GM12878 (cell line): ENCODE measurements at regions not wholly inside any gene's neighbourhood (a gene's known extent, or its start where the extent isn't known, plus 50 kb on each side); places are given as distances from the start of the nearest gene placed in this dataset.

Source experiments
- ATAC-seq: fragments of 200-7000 bp; cut with Tn5 transposase; 3 replicates; pipeline ENCODE4 v1.9.1; 2020; ENCODE audit warnings: mild to moderate bottlenecking, moderate library complexity
- BruUV-seq: library from RNA; stranded (reverse); fragments of 400-500 nt; replicated peaks from 2 replicates; lab custom pipeline; 2021; lab: Mats Ljungman, UMichigan
- CTCF ChIA-PET: fragments of 300-600 bp; sonication (Branson Sonifier 250); formaldehyde crosslinking; extraction: SDS; loops from one replicate; lab custom pipeline; 2021; ENCODE audit warnings: inconsistent platforms; lab: Yijun Ruan, JAX
- POLR2A ChIA-PET: fragments of 350-600 bp; formaldehyde crosslinking; extraction: SDS; loops from one replicate; lab custom pipeline; 2021; ENCODE audit warnings: inconsistent platforms; lab: Charles Lee
- RAD21 ChIA-PET: fragments of 300-600 bp; sonication (Branson Sonifier 250); formaldehyde crosslinking; loops from one replicate; lab custom pipeline; 2023; ENCODE audit warnings: antibody characterized with exemption; ENCODE audit not compliant: unreplicated experiment; lab: Charles Lee
- SMC1A ChIA-PET: fragments of 300-600 bp; sonication (Branson Sonifier 250); formaldehyde crosslinking; loops from one replicate; lab custom pipeline; 2023; ENCODE audit not compliant: unreplicated experiment, uncharacterized antibody; lab: Charles Lee
- DNase-seq: peaks from one replicate; pipeline ENCODE4 v3.0.0-alpha.2; 2011; ENCODE audit warnings: low read depth, low spot score
- FAIRE-seq: peaks from 3 replicates; lab custom pipeline; 2011; peaks lifted over from hg19 to GRCh38; lab: Jason Lieb, UNC
- H2AFZ ChIP-seq: 2 replicates; pipeline ENCODE4 v1.6.0; 2011; ENCODE audit warnings: low read depth, low read length, control low read depth; ENCODE audit not compliant: control insufficient read depth
- H3K27ac ChIP-seq: 2 replicates; pipeline ENCODE4 v1.5.1; 2011; ENCODE audit warnings: control low read depth; ENCODE audit not compliant: control insufficient read depth, insufficient read depth
- H3K27me3 ChIP-seq, 2 experiments: replicated peaks in 1 of 2; 2 replicates each; pipeline versions ENCODE4 v1.6.0 to v1.6.1; 2011; ENCODE audit warnings: low read length in 1 of 2; ENCODE audit not compliant: control insufficient read depth in 2 of 2, insufficient read depth in 2 of 2
- H3K36me3 ChIP-seq, 2 experiments: 2 replicates each; pipeline ENCODE4 v1.5.1; 2011; ENCODE audit warnings: low read length in 1 of 2; ENCODE audit not compliant: control insufficient read depth in 2 of 2, insufficient read depth in 2 of 2
- H3K4me1 ChIP-seq: 2 replicates; pipeline ENCODE4 v1.6.1; 2011; ENCODE audit warnings: mild to moderate bottlenecking, low read length, moderate library complexity, mixed read lengths; ENCODE audit not compliant: control insufficient read depth, insufficient read depth
- H3K4me2 ChIP-seq: 2 replicates; pipeline ENCODE4 v1.6.0; 2011; ENCODE audit warnings: control low read depth; ENCODE audit not compliant: control insufficient read depth, insufficient read depth
- H3K4me3 ChIP-seq: fragments of 200-600 bp; sonication (generic); 2 replicates; pipeline ENCODE4 v1.5.1; 2016
- H3K79me2 ChIP-seq: 2 replicates; pipeline ENCODE4 v1.6.0; 2011; ENCODE audit warnings: low read length; ENCODE audit not compliant: control insufficient read depth, insufficient read depth
- H3K9ac ChIP-seq: 2 replicates; pipeline ENCODE4 v1.8.0; 2011; ENCODE audit warnings: low read length, control low read depth, mixed read lengths; ENCODE audit not compliant: control insufficient read depth, insufficient read depth
- H3K9me3 ChIP-seq: replicated peaks from 3 replicates; pipeline ENCODE4 v1.5.1; 2011; ENCODE audit warnings: mild to moderate bottlenecking, low read length; ENCODE audit not compliant: control insufficient read depth, insufficient read depth
- H4K20me1 ChIP-seq: 2 replicates; pipeline ENCODE4 v1.6.0; 2011; ENCODE audit not compliant: control insufficient read depth, insufficient read depth
- ATF7 ChIP-seq: fragments of 450-650 bp; IDR thresholded peaks from 2 replicates; pipeline ENCODE4 v1.6.1; 2016; ENCODE audit warnings: low read depth, mild to moderate bottlenecking
- CEBPB ChIP-seq, 2 experiments: fragments of 150-350 bp in 1 of 2; IDR thresholded peaks; 2 replicates each; pipeline ENCODE4 v1.6.1; 2012 to 2014; ENCODE audit warnings: low read depth in 2 of 2, low read length in 2 of 2, borderline replicate concordance in 1 of 2, inconsistent platforms in 1 of 2
- ESRRA ChIP-seq: IDR thresholded peaks from 2 replicates; pipeline ENCODE4 v1.6.1; 2012; ENCODE audit warnings: mild to moderate bottlenecking, low read length, improper control_type of control experiment
- IKZF1 ChIP-seq: fragments of 450-650 bp; conservative IDR thresholded peaks from 2 replicates; pipeline ENCODE4 v1.6.1; 2017; ENCODE audit warnings: antibody characterized with exemption, mild to moderate bottlenecking
- IKZF2 ChIP-seq, 2 experiments: fragments of 450-650 bp; IDR thresholded peaks; 2 replicates each; pipeline ENCODE4 v1.6.1; 2017; ENCODE audit warnings: mild to moderate bottlenecking in 2 of 2, moderate library complexity in 2 of 2
- MTA2 ChIP-seq: fragments of 450-650 bp; IDR thresholded peaks from 2 replicates; pipeline ENCODE4 v1.6.1; 2016; ENCODE audit warnings: low read depth, mild to moderate bottlenecking, moderate library complexity
- NR2F1 ChIP-seq: fragments of 450-650 bp; conservative IDR thresholded peaks from 2 replicates; pipeline ENCODE4 v1.6.1; 2017; ENCODE audit warnings: mild to moderate bottlenecking
- WGBS: methylation state at CpG from one replicate; pipeline ENCODE4 v1.1.6; 2016; ENCODE audit warnings: low lambda C conversion rate; ENCODE audit not compliant: insufficient replicate concordance, insufficient coverage; ENCODE audit errors: missing lambda C conversion rate; 5-methylcytosine and 5-hydroxymethylcytosine counted together
- in situ Hi-C: fragments of 300-500 bp; cut with MboI; formaldehyde crosslinking; loops from 9 replicates; pipeline ENCODE4 v1.14.3; 2018; ENCODE audit warnings: mixed read lengths
- intact Hi-C: fragments of 100-400 bp; cut with micrococcal nuclease; formaldehyde crosslinking; loops from one replicate; pipeline ENCODE4 v1.14.2; 2022; ENCODE audit not compliant: unreplicated experiment
- TF ChIP-seq, protein P1 (sequence below): IDR thresholded peaks from 2 replicates; pipeline ENCODE4 v1.6.1; 2012; ENCODE audit warnings: improper control_type of control experiment, low read depth, low read length; ENCODE audit not compliant: insufficient replicate concordance

GRCh38 chr15:38030609-38031008, 96.2 kb downstream of the TMCO5A start:
- BruUV-seq = no TSS peak
- DNase-seq (no peak), ATAC-seq (peak; percentile 88), FAIRE-seq (no peak)
- no peak overlapping the region for H3K9ac ChIP-seq
- in situ Hi-C loops = no loop called here
- H2AFZ ChIP-seq = no peak overlapping the region
- H3K4me3 ChIP-seq = no peak overlapping the region
- no peaks in the 10 kb centered on the region for H4K20me1 ChIP-seq
- no peaks in the 10 kb centered on the region for H3K36me3 ChIP-seq
- CTCF ChIA-PET = no interaction called here
- H3K9me3 ChIP-seq = no peaks in the 10 kb centered on the region; the same call in 2 of the 3 replicates
- WGBS = 1% methylated on average over 4 of the region's 4 CpGs
- H3K4me1 ChIP-seq = no peaks in the 10 kb centered on the region
- intact Hi-C loops = no loop called here
- no peaks in the 10 kb centered on the region; a peak in 1 of 4 replicates for H3K27me3 ChIP-seq
- TF ChIP-seq IKZF1 (0 out of 2 replicates have a peak, but pooled peaks have one; percentile 33), ATF7 (0 out of 2 replicates have a peak, but pooled peaks have one; percentile 38), ESRRA (0 out of 2 replicates have a peak, but pooled peaks have one; percentile 24), NR2F1 (peak; percentile 64), CEBPB (IDR thresholded peaks at IDR 0.05; ENCODE audit: borderline replicate concordance in 1 of 2, low read depth in 2 of 2, low read length in 2 of 2) (no peak), IKZF2 (IDR thresholded peaks at IDR 0.05) (peak; percentile 14 to 35; a peak in 2 of 4 replicates), MTA2 (peak; percentile 58; the same call in 1 of the 2 replicates)
- TF ChIP-seq, protein P1, sequence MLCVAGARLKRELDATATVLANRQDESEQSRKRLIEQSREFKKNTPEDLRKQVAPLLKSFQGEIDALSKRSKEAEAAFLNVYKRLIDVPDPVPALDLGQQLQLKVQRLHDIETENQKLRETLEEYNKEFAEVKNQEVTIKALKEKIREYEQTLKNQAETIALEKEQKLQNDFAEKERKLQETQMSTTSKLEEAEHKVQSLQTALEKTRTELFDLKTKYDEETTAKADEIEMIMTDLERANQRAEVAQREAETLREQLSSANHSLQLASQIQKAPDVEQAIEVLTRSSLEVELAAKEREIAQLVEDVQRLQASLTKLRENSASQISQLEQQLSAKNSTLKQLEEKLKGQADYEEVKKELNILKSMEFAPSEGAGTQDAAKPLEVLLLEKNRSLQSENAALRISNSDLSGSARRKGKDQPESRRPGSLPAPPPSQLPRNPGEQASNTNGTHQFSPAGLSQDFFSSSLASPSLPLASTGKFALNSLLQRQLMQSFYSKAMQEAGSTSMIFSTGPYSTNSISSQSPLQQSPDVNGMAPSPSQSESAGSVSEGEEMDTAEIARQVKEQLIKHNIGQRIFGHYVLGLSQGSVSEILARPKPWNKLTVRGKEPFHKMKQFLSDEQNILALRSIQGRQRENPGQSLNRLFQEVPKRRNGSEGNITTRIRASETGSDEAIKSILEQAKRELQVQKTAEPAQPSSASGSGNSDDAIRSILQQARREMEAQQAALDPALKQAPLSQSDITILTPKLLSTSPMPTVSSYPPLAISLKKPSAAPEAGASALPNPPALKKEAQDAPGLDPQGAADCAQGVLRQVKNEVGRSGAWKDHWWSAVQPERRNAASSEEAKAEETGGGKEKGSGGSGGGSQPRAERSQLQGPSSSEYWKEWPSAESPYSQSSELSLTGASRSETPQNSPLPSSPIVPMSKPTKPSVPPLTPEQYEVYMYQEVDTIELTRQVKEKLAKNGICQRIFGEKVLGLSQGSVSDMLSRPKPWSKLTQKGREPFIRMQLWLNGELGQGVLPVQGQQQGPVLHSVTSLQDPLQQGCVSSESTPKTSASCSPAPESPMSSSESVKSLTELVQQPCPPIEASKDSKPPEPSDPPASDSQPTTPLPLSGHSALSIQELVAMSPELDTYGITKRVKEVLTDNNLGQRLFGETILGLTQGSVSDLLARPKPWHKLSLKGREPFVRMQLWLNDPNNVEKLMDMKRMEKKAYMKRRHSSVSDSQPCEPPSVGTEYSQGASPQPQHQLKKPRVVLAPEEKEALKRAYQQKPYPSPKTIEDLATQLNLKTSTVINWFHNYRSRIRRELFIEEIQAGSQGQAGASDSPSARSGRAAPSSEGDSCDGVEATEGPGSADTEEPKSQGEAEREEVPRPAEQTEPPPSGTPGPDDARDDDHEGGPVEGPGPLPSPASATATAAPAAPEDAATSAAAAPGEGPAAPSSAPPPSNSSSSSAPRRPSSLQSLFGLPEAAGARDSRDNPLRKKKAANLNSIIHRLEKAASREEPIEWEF = no peak
- no peak overlapping the region for H3K27ac ChIP-seq
- no peak overlapping the region for H3K4me2 ChIP-seq
- RAD21 ChIA-PET = no interaction called here
- POLR2A ChIA-PET = no interaction called here
- H3K79me2 ChIP-seq = no peaks in the 10 kb centered on the region
- SMC1A ChIA-PET = no interaction called here
